Tibial artery (tissue), 4 donors: ENCODE measurements at regions not wholly inside any gene's neighbourhood (a gene's known extent, or its start where the extent isn't known, plus 50 kb on each side); places are given as distances from the start of the nearest gene placed in this dataset.

ENCODE experiments used
- DNase-seq, 2 donors: peaks; one replicate each; pipeline ENCODE4 v3.0.0-alpha.2; 2019
- H3K27ac ChIP-seq, 2 donors: fragments of 200-600 bp; sonication (generic) in 1 of 2; 1 replicate in 1 of 2; 2 replicates in 1 of 2; pipeline ENCODE4 v1.5.1; 2018 to 2019; ENCODE audit warnings: mild to moderate bottlenecking in 1 of 2
- H3K27me3 ChIP-seq, 2 donors: fragments of 200-600 bp; sonication (generic) in 1 of 2; one replicate each; pipeline versions ENCODE4 v1.5.1 to v1.6.0; 2016 to 2019
- H3K36me3 ChIP-seq, 3 donors: fragments of 200-600 bp; sonication (generic) in 2 of 3; one replicate each; pipeline ENCODE4 v1.5.1; 2016 to 2019; ENCODE audit warnings: mild to moderate bottlenecking in 2 of 3
- H3K4me1 ChIP-seq, 4 donors: fragments of 200-600 bp; sonication (generic) in 2 of 4; 1 replicate in 3 of 4; 2 replicates in 1 of 4; pipeline ENCODE4 v1.5.1; 2016 to 2019
- H3K4me3 ChIP-seq, 2 donors: fragments of 200-600 bp; sonication (generic) in 1 of 2; 1 replicate in 1 of 2; 2 replicates in 1 of 2; pipeline ENCODE4 v1.5.1; 2018 to 2019; ENCODE audit warnings: mild to moderate bottlenecking in 2 of 2
- H3K9me3 ChIP-seq, 3 donors: fragments of 200-600 bp; sonication (generic) in 1 of 3; one replicate each; pipeline ENCODE4 v1.5.1; 2016 to 2019
- CTCF ChIP-seq, 2 experiments: fragments of 200-600 bp in 1 of 2; fragments of 450-650 bp in 1 of 2; IDR thresholded peaks; one replicate each; pipeline ENCODE4 v1.5.1; 2017 to 2019; ENCODE audit warnings: antibody characterized with exemption in 2 of 2, mild to moderate bottlenecking in 1 of 2, moderate library complexity in 1 of 2
- intact Hi-C: fragments of 100-400 bp; cut with DNase I; formaldehyde crosslinking; loops from one replicate; pipeline ENCODE4 v1.15.0; 2023; ENCODE audit warnings: low total_unique reads

GRCh38 chr4:59818656-59819055 is 1381.5 kb upstream of the ADGRL3 start:
- no peak for DNase-seq

DNA sequence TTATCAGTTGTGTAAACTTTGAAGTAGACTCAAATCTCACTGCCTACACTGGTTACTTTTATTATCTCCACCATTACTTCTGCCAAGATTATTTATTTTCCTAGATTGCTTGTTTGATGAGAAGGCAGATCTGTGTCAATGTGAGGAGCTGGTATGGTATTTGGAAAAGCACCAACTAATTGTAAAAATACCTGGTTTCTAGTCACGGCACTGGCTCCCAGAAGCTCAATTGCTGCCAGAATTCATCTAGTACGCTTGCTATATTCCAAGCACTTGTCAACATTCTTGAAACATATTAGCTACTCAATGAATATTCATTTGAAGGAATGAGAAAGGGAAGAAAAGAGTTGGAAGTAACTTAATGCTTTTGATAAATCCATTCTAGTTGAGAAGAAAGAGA is 1376.8 kb upstream of the ADGRL3 start:
- intact Hi-C loops: no loop called here
- no peak for TF ChIP-seq CTCF (IDR thresholded peaks at IDR 0.05)
- DNase-seq: no peak
- no peak overlapping the region for H3K4me3 ChIP-seq
- H3K27me3 ChIP-seq: no peaks in the 10 kb centered on the region
- no peaks in the 10 kb centered on the region for H3K4me1 ChIP-seq
- no peaks in the 10 kb centered on the region for H3K9me3 ChIP-seq
- no peak overlapping the region for H3K27ac ChIP-seq
- H3K36me3 ChIP-seq: no peaks in the 10 kb centered on the region

More at GRCh38 chr4:59818656-59819055, 1381.5 kb upstream of the ADGRL3 start:
- Histone ChIP-seq H3K4me1 (no peaks in the 10 kb centered on the region), H3K27me3 (no peaks in the 10 kb centered on the region), H3K9me3 (no peaks in the 10 kb centered on the region), H3K36me3 (no peaks in the 10 kb centered on the region), H3K27ac (no peak overlapping the region), H3K4me3 (no peak overlapping the region)
- no peak for TF ChIP-seq CTCF (IDR thresholded peaks at IDR 0.05)
- intact Hi-C loops: no loop called here

GRCh38 chr4:59825104-59825503 is 1375.0 kb upstream of the ADGRL3 start:
- no peaks in the 10 kb centered on the region for H3K4me1 ChIP-seq
- no peak overlapping the region for H3K4me3 ChIP-seq
- no peaks in the 10 kb centered on the region for H3K9me3 ChIP-seq
- no peaks in the 10 kb centered on the region for H3K36me3 ChIP-seq
- no peak overlapping the region for H3K27ac ChIP-seq
- intact Hi-C loops: no loop called here
- TF ChIP-seq CTCF (IDR thresholded peaks at IDR 0.05): no peak
- no peak for DNase-seq
- no peaks in the 10 kb centered on the region for H3K27me3 ChIP-seq

- no peaks in the 10 kb centered on the region for H3K27me3 ChIP-seq
- H3K36me3 ChIP-seq: no peaks in the 10 kb centered on the region
- H3K9me3 ChIP-seq: no peaks in the 10 kb centered on the region
- H3K4me1 ChIP-seq: no peaks in the 10 kb centered on the region
- DNase-seq: no peak
- intact Hi-C loops: no loop called here
- TF ChIP-seq CTCF (IDR thresholded peaks at IDR 0.05): no peak
- H3K4me3 ChIP-seq: no peak overlapping the region
- no peak overlapping the region for H3K27ac ChIP-seq
Measured at GRCh38 chr4:59831746-59832145, 1368.4 kb upstream of the ADGRL3 start.

- DNase-seq: no peak
- no peak for TF ChIP-seq CTCF (IDR thresholded peaks at IDR 0.05)
- Histone ChIP-seq H3K4me1 (no peaks in the 10 kb centered on the region), H3K4me3 (no peak overlapping the region), H3K27ac (no peak overlapping the region), H3K36me3 (no peaks in the 10 kb centered on the region), H3K9me3 (no peaks in the 10 kb centered on the region), H3K27me3 (no peaks in the 10 kb centered on the region)
- intact Hi-C loops: no loop called here
Measured at GRCh38 chr4:59834943-59835342, 1365.2 kb upstream of the ADGRL3 start.

DNA sequence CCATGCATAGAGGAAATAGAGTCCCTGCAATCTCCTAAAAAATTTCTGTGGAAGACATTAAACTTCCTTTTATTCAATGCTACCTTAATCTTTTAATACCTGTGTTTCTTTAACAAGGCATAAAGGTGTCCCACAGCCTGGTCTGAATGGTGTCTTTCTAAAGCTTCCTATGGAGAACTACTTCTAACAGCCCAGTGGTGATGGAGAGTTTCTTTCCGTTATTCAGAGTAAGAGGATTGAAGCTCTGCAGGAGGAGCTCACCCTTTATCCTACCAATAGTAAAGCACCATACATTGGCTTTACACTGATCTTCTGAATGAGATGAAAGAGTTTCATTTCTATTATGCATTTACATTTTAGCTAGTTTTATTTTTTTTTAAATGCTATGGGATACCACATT is 1362.4 kb upstream of the ADGRL3 start:
- H3K27me3 ChIP-seq: no peaks in the 10 kb centered on the region
- no peaks in the 10 kb centered on the region for H3K36me3 ChIP-seq
- DNase-seq: no peak
- intact Hi-C loops: no loop called here
- no peak overlapping the region for H3K4me3 ChIP-seq
- no peaks in the 10 kb centered on the region for H3K9me3 ChIP-seq
- H3K27ac ChIP-seq: no peak overlapping the region
- no peak for TF ChIP-seq CTCF (IDR thresholded peaks at IDR 0.05)
- H3K4me1 ChIP-seq: no peaks in the 10 kb centered on the region
